IPS DF 6.9 (cell line): ENCODE measurements at regions not wholly inside any gene's neighbourhood (a gene's known extent, or its start where the extent isn't known, plus 50 kb on each side); places are given as distances from the start of the nearest gene placed in this dataset.

Source experiments
- DNase-seq: peaks from one replicate; pipeline ENCODE4 v3.0.0-alpha.2; 2013; ENCODE audit warnings: low read depth, low spot score
- H3K27ac ChIP-seq: one replicate; pipeline ENCODE4 v1.5.1; 2013; ENCODE audit warnings: low read length, control low read depth
- H3K27me3 ChIP-seq: 2 replicates; pipeline ENCODE4 v1.6.1; 2013; ENCODE audit warnings: mild to moderate bottlenecking, low read length; ENCODE audit not compliant: control insufficient read depth, insufficient read depth
- H3K36me3 ChIP-seq: 2 replicates; pipeline ENCODE4 v1.6.1; 2013; ENCODE audit warnings: low read length; ENCODE audit not compliant: control insufficient read depth, insufficient read depth
- H3K4me1 ChIP-seq: 2 replicates; pipeline ENCODE4 v1.6.1; 2013; ENCODE audit warnings: low read length; ENCODE audit not compliant: control insufficient read depth, insufficient read depth
- H3K4me3 ChIP-seq: 2 replicates; pipeline ENCODE4 v1.5.1; 2013; ENCODE audit warnings: mild to moderate bottlenecking, low read length
- H3K9me3 ChIP-seq: 2 replicates; pipeline ENCODE4 v1.6.1; 2013; ENCODE audit warnings: low read length, inconsistent platforms; ENCODE audit not compliant: control insufficient read depth, insufficient read depth
- WGBS: extraction: QIAGEN DNeasy Blood & Tissue Kit; methylation state at CpG from one replicate; pipeline ENCODE4 v1.1.7; 2013; ENCODE audit warnings: mixed read lengths, missing lambda C conversion rate; ENCODE audit not compliant: insufficient read length, insufficient coverage; 5-methylcytosine and 5-hydroxymethylcytosine counted together

DNA sequence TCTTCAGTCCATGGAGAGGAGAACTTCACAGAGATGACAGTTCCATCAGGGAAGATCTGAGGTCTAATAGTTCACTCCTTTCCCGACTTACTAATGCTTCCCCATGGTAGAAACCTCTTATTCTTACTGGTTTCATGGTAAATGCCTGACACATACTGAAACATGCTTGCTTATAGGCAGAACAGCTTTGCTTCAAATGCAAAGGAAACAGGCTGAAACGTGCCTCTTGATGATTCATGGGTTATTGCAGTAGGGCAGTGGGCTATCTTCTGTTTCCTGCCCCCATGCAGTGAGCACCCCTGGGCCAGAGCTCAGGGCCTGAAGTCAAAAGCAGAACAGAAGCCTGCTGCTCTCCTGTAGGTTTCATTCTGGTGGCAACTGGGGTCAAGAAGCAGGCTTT, 223.5 kb downstream of the RDH14 start:
- Histone ChIP-seq H3K36me3 (no peaks in the 10 kb centered on the region), H3K27ac (no peak overlapping the region), H3K27me3 (no peaks in the 10 kb centered on the region), H3K4me3 (no peak overlapping the region), H3K4me1 (no peaks in the 10 kb centered on the region), H3K9me3 (no peaks in the 10 kb centered on the region)
- no peak for DNase-seq
- no CpG with 5 or more reads among the region's 2 CpGs for WGBS

DNA sequence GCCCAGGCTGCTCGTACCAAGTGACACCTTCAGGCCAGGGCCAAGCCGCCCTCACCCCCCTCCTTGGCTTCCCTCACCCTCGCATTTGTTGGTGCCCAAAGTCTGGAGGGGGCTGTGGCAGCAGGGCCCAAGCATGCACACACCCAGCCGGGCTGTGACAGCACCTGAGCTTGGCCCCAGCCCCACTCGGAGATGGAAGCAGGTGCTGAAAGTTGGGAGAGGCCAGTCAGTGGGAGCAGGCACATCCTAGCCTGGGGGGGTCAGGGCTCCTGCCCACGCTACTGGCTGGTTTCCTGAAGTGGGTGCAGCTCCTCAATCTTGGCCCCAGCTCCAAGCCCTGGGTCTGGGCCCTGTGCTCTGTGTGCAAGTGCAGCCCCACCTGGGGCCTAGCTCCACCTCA, 228.0 kb downstream of the RDH14 start:
- Histone ChIP-seq H3K27ac (no peak overlapping the region), H3K4me1 (no peaks in the 10 kb centered on the region)
- WGBS, result no CpG with 5 or more reads among the region's 6 CpGs

DNA sequence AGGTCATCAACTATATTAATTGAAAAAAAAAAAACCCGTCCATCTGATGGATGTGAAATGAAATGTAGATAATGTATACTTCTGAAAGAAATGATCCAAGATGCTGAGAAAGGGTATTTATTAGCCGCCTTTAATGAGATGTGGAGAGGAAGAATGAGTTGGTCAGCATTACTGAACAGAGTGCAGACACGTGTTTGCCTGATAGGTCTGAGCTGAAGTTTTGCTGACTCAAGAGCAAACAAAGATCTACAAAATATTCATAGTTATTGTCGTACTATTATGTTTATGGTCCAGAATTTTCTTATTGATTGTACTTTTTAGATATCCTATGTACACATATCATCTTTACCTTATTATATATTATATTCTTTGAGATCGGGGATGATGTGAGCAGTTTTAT, 235.3 kb downstream of the RDH14 start:
- no peak for DNase-seq
- no peaks in the 10 kb centered on the region for H3K36me3 ChIP-seq
- H3K4me1 ChIP-seq, result no peaks in the 10 kb centered on the region
- WGBS, result 100% methylated on average over 1 of the region's 5 CpGs
- H3K4me3 ChIP-seq, result no peak overlapping the region
- no peak overlapping the region for H3K27ac ChIP-seq
- no peaks in the 10 kb centered on the region for H3K27me3 ChIP-seq
- no peaks in the 10 kb centered on the region for H3K9me3 ChIP-seq

More for the DNA sequence above, 228.0 kb downstream of the RDH14 start:
- no peak for DNase-seq
- H3K36me3 ChIP-seq, result no peaks in the 10 kb centered on the region
- H3K27me3 ChIP-seq, result no peaks in the 10 kb centered on the region
- no peaks in the 10 kb centered on the region for H3K9me3 ChIP-seq
- no peak overlapping the region for H3K4me3 ChIP-seq

GRCh38 chr2:18319987-18320386, 240.5 kb downstream of the RDH14 start:
- H3K27me3 ChIP-seq, result no peaks in the 10 kb centered on the region
- no peaks in the 10 kb centered on the region for H3K4me1 ChIP-seq
- no peak overlapping the region for H3K27ac ChIP-seq
- no peaks in the 10 kb centered on the region for H3K9me3 ChIP-seq
- DNase-seq, result no peak
- H3K4me3 ChIP-seq, result no peak overlapping the region
- no peaks in the 10 kb centered on the region for H3K36me3 ChIP-seq

DNA sequence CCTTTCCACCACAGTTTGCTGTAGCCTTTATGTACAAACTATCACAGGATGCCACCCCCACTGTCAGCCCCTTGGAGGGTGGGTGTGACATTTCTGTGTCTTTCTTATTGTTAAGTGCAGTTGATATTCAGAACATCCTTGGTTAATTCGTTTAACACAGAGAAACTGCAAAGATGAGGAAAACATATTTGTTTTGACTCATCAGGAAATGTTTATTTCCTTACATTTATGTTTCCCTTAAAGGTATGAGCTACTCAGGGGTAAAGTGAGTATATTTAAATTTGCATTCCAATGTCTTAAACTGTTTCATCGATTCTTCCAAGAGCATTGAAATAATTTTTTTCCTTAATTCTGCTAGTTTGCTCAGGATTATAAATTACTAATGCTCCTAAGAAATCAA, 243.4 kb downstream of the RDH14 start:
- no peaks in the 10 kb centered on the region for H3K36me3 ChIP-seq
- H3K27ac ChIP-seq, result no peak overlapping the region
- WGBS, result no CpG with 5 or more reads among the region's 2 CpGs
- no peak for DNase-seq
- H3K4me1 ChIP-seq, result no peaks in the 10 kb centered on the region
- H3K27me3 ChIP-seq, result no peaks in the 10 kb centered on the region
- H3K9me3 ChIP-seq, result no peaks in the 10 kb centered on the region
- no peak overlapping the region for H3K4me3 ChIP-seq

- Histone ChIP-seq H3K36me3 (no peaks in the 10 kb centered on the region), H3K27ac (no peak overlapping the region), H3K4me3 (no peak overlapping the region), H3K9me3 (no peaks in the 10 kb centered on the region), H3K27me3 (no peaks in the 10 kb centered on the region), H3K4me1 (no peaks in the 10 kb centered on the region)
- no peak for DNase-seq
- no CpG with 5 or more reads among the region's 3 CpGs for WGBS
Measured at GRCh38 chr2:18312818-18313217, 247.6 kb downstream of the RDH14 start.

- no peak for DNase-seq
- Histone ChIP-seq H3K27me3 (no peaks in the 10 kb centered on the region), H3K9me3 (no peaks in the 10 kb centered on the region), H3K36me3 (no peaks in the 10 kb centered on the region), H3K4me3 (no peak overlapping the region), H3K4me1 (no peaks in the 10 kb centered on the region), H3K27ac (no peak overlapping the region)
- no CpG with 5 or more reads among the region's 4 CpGs for WGBS
Measured at GRCh38 chr2:18311420-18312195, 248.8 kb downstream of the RDH14 start.

GRCh38 chr2:18309627-18310026, 250.8 kb downstream of the RDH14 start:
- H3K4me3 ChIP-seq, result no peak overlapping the region
- DNase-seq, result no peak
- no peak overlapping the region for H3K27ac ChIP-seq
- H3K27me3 ChIP-seq, result no peaks in the 10 kb centered on the region
- no peaks in the 10 kb centered on the region for H3K36me3 ChIP-seq
- WGBS, result no CpG with 5 or more reads among the region's 4 CpGs
- no peaks in the 10 kb centered on the region for H3K9me3 ChIP-seq
- no peaks in the 10 kb centered on the region for H3K4me1 ChIP-seq

- Histone ChIP-seq H3K4me1 (no peaks in the 10 kb centered on the region), H3K27ac (no peak overlapping the region), H3K4me3 (no peak overlapping the region), H3K27me3 (no peaks in the 10 kb centered on the region), H3K9me3 (no peaks in the 10 kb centered on the region), H3K36me3 (no peaks in the 10 kb centered on the region)
- no peak for DNase-seq
Measured at GRCh38 chr2:18309188-18309587, 251.3 kb downstream of the RDH14 start.

DNA sequence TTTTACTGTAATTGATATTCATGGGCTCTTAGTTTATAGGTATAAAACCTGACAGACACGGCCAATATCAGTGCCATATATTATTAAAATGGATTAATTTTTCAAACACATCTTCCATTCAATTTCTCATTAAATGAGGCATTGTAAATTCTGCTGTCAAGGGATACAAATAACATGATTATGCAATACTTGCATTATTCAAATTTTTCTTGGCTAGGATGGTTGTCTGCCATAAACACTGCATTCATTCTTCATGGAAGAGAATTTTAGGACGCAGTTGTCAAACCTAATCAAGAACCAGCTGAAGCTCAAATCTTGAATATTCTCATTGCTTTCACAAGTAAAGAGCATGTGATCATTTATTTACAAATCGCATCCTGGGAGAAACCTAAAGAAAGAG, 255.6 kb downstream of the RDH14 start:
- Histone ChIP-seq H3K27ac (no peak overlapping the region), H3K27me3 (no peaks in the 10 kb centered on the region), H3K9me3 (no peaks in the 10 kb centered on the region), H3K4me1 (no peaks in the 10 kb centered on the region), H3K36me3 (no peaks in the 10 kb centered on the region), H3K4me3 (no peak overlapping the region)
- DNase-seq, result no peak
- no CpG with 5 or more reads among the region's 3 CpGs for WGBS

- DNase-seq, result no peak
- Histone ChIP-seq H3K27me3 (no peaks in the 10 kb centered on the region), H3K9me3 (no peaks in the 10 kb centered on the region), H3K4me1 (no peaks in the 10 kb centered on the region), H3K27ac (no peak overlapping the region), H3K4me3 (no peak overlapping the region), H3K36me3 (no peaks in the 10 kb centered on the region)
- no CpG with 5 or more reads among the region's 2 CpGs for WGBS
Measured at GRCh38 chr2:18301421-18302139, 258.9 kb downstream of the RDH14 start.
